Mesendoderm (in vitro differentiated cells): ENCODE measurements at regions not wholly inside any gene's neighbourhood (a gene's known extent, or its start where the extent isn't known, plus 50 kb on each side); places are given as distances from the start of the nearest gene placed in this dataset.

ENCODE experiments used
- DNase-seq: peaks from one replicate; pipeline ENCODE4 v3.0.0; 2013
- H2AK5ac ChIP-seq: 2 replicates; pipeline ENCODE4 v1.6.1; 2013; ENCODE audit warnings: low read length, inconsistent platforms
- H2BK120ac ChIP-seq: 2 replicates; pipeline ENCODE4 v1.6.1; 2013; ENCODE audit warnings: low read depth, mild to moderate bottlenecking, low read length, moderate library complexity, mixed read lengths
- H2BK15ac ChIP-seq: replicated peaks from 2 replicates; pipeline ENCODE4 v1.6.1; 2013; ENCODE audit warnings: low read depth, mild to moderate bottlenecking, moderate library complexity
- H2BK5ac ChIP-seq: 2 replicates; pipeline ENCODE4 v1.6.1; 2013; ENCODE audit warnings: low read length, inconsistent platforms
- H3K18ac ChIP-seq: 2 replicates; pipeline ENCODE4 v1.6.1; 2013; ENCODE audit warnings: mild to moderate bottlenecking, low read length, mixed read lengths
- H3K23ac ChIP-seq: one replicate; pipeline ENCODE4 v1.6.1; 2013; ENCODE audit warnings: low read length
- H3K27ac ChIP-seq: 2 replicates; pipeline ENCODE4 v1.5.1; 2013; ENCODE audit warnings: low read depth, mild to moderate bottlenecking, inconsistent platforms, low read length, moderate library complexity
- H3K27me3 ChIP-seq: 2 replicates; pipeline ENCODE4 v1.6.1; 2013; ENCODE audit warnings: low read length, control low read depth, mild to moderate bottlenecking, inconsistent platforms; ENCODE audit not compliant: insufficient read depth, poor library complexity
- H3K36me3 ChIP-seq: 2 replicates; pipeline ENCODE4 v1.6.1; 2013; ENCODE audit warnings: low read length, inconsistent platforms; ENCODE audit not compliant: control insufficient read depth, insufficient read depth
- H3K4ac ChIP-seq: one replicate; pipeline ENCODE4 v1.6.1; 2013; ENCODE audit warnings: low read depth, mild to moderate bottlenecking, low read length, moderate library complexity
- H3K4me1 ChIP-seq: 2 replicates; pipeline ENCODE4 v1.6.1; 2013; ENCODE audit warnings: low read depth, low read length, inconsistent platforms; ENCODE audit not compliant: control insufficient read depth
- H3K4me2 ChIP-seq: 2 replicates; pipeline ENCODE4 v1.6.1; 2013; ENCODE audit warnings: low read length
- H3K4me3 ChIP-seq: 2 replicates; pipeline ENCODE4 v1.5.1; 2013; ENCODE audit warnings: mild to moderate bottlenecking, low read length
- H3K56ac ChIP-seq: one replicate; pipeline ENCODE4 v1.6.1; 2013; ENCODE audit warnings: low read length
- H3K79me1 ChIP-seq: 2 replicates; pipeline ENCODE4 v1.6.1; 2013; ENCODE audit warnings: low read length, inconsistent platforms
- H3K79me2 ChIP-seq: 2 replicates; pipeline ENCODE4 v1.6.1; 2013; ENCODE audit warnings: mild to moderate bottlenecking, low read length; ENCODE audit not compliant: control insufficient read depth, insufficient read depth
- H3K9ac ChIP-seq: 2 replicates; pipeline ENCODE4 v1.6.1; 2013; ENCODE audit warnings: low read length, inconsistent platforms
- H4K5ac ChIP-seq: one replicate; pipeline ENCODE4 v1.6.1; 2013; ENCODE audit warnings: low read length
- H4K8ac ChIP-seq: one replicate; pipeline ENCODE4 v1.6.1; 2013; ENCODE audit warnings: low read depth, mild to moderate bottlenecking, control low read depth, low read length, moderate library complexity
- WGBS: extraction: QIAGEN DNeasy Blood & Tissue Kit; methylation state at CpG from one replicate; pipeline ENCODE4 v1.1.7; 2013; ENCODE audit warnings: low lambda C conversion rate, missing lambda C conversion rate; ENCODE audit not compliant: insufficient coverage; ENCODE audit errors: extremely low coverage; 5-methylcytosine and 5-hydroxymethylcytosine counted together

DNA sequence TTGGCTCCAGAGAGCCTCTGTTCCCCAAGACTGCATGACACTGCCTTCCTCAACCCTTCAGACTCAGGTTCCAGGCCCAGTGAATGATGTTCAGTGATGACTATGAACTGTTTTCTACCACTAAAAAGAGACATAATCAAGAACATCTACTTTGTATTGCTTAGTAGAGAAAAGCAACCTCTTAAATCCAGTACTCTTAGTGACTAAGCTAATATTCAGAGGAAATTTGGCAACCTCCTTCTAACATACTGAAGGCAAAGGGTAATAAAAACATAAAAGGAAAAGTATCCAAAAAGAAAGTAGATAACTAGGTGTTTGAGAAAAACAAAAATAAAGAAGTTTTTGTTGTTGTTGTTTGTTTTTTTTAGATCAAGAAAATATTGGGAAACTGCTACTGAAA, 153.3 kb upstream of the RUNX1 start:
- no peak overlapping the region for H2AK5ac ChIP-seq
- DNase-seq = no peak
- no peaks in the 10 kb centered on the region for H3K79me1 ChIP-seq
- H3K79me2 ChIP-seq = no peaks in the 10 kb centered on the region
- H3K27me3 ChIP-seq = no peaks in the 10 kb centered on the region
- no peak overlapping the region for H3K4me3 ChIP-seq
- no peak overlapping the region for H2BK5ac ChIP-seq
- no peak overlapping the region for H3K23ac ChIP-seq
- H3K56ac ChIP-seq = no peak overlapping the region
- H3K18ac ChIP-seq = no peak overlapping the region
- no peaks in the 10 kb centered on the region for H3K4me1 ChIP-seq
- H4K5ac ChIP-seq = no peak overlapping the region
- H2BK120ac ChIP-seq = no peak overlapping the region
- H2BK15ac ChIP-seq = no peak overlapping the region
- H3K4ac ChIP-seq = no peak overlapping the region
- no peaks in the 10 kb centered on the region for H3K36me3 ChIP-seq
- no peak overlapping the region for H3K27ac ChIP-seq
- no peak overlapping the region for H3K4me2 ChIP-seq
- no peak overlapping the region for H4K8ac ChIP-seq
- H3K9ac ChIP-seq = no peak overlapping the region

DNA sequence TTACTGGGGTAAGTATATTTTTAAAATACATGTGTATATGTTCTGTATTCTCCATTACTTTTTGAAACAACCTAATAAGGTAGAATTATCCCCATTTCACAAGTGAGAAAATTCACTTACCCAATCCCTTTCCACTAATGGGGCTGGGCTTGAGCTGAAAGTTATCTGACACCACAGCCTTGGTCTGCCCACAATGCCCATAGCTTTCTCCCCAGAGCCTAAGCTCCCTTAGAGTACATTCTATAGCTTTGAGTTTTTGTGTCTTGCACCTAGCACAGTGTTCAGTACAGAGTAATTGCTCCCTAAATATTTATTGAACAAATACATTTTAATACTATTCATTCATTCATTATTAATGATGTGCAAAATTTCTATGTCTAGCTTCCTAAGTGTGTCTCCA, 152.7 kb upstream of the RUNX1 start:
- Histone ChIP-seq H3K36me3 (no peaks in the 10 kb centered on the region), H3K27ac (no peak overlapping the region), H2BK15ac (no peak overlapping the region), H3K27me3 (no peaks in the 10 kb centered on the region), H3K23ac (no peak overlapping the region), H3K18ac (no peak overlapping the region), H3K4me3 (no peak overlapping the region), H3K79me1 (no peaks in the 10 kb centered on the region), H3K4ac (no peak overlapping the region), H2BK5ac (no peak overlapping the region), H3K56ac (no peak overlapping the region), H3K4me1 (no peaks in the 10 kb centered on the region), H2BK120ac (no peak overlapping the region), H4K5ac (no peak overlapping the region), H3K4me2 (no peak overlapping the region), H4K8ac (no peak overlapping the region), H3K9ac (no peak overlapping the region), H2AK5ac (no peak overlapping the region), H3K79me2 (no peaks in the 10 kb centered on the region)
- DNase-seq = no peak

DNA sequence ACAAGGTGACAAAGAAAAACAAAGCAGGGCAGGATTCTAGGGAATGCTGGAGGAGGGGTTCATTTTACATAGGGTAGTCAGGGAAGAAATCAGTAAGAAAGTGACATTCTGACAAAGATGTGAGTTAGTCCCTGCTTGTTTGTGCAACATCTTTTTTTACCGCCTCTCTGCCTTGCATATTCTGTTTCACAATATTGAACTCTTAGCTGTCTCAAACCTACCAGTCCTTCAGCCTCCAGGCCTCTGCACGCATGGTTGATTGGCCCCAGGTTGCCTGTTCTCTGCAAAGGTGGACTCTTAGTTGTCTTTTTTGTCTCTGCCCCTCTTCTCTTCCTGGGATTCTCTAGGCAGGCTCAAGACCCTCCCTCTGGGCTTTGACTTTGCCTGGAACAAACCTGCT, 152.2 kb upstream of the RUNX1 start:
- no peak overlapping the region for H2BK5ac ChIP-seq
- H3K4me3 ChIP-seq = no peak overlapping the region
- DNase-seq = no peak
- no peaks in the 10 kb centered on the region for H3K27me3 ChIP-seq
- no CpG with 5 or more reads among the region's 2 CpGs for WGBS
- H2BK15ac ChIP-seq = no peak overlapping the region
- no peaks in the 10 kb centered on the region for H3K36me3 ChIP-seq
- H3K4me2 ChIP-seq = no peak overlapping the region
- H3K9ac ChIP-seq = no peak overlapping the region
- no peak overlapping the region for H2BK120ac ChIP-seq
- no peak overlapping the region for H3K27ac ChIP-seq
- no peak overlapping the region for H3K4ac ChIP-seq
- H3K4me1 ChIP-seq = no peaks in the 10 kb centered on the region
- H3K56ac ChIP-seq = no peak overlapping the region
- no peak overlapping the region for H2AK5ac ChIP-seq
- H4K5ac ChIP-seq = no peak overlapping the region
- H3K79me2 ChIP-seq = no peaks in the 10 kb centered on the region
- no peak overlapping the region for H3K23ac ChIP-seq
- no peak overlapping the region for H3K18ac ChIP-seq
- no peaks in the 10 kb centered on the region for H3K79me1 ChIP-seq
- no peak overlapping the region for H4K8ac ChIP-seq

DNA sequence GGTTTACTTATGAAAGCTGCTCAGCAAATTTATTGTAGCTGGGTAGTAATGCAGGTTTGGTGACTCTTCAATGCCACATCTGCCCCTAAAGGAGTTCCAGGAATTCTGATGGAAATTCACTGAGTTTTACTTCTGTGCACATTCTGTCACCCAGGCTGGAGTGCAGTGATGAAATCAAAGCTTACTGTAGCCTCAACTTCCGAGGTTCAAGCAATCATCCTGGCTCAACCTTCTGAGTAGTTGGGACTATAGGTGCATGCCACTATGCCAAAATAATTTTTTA, 150.6 kb upstream of the RUNX1 start:
- no peak overlapping the region for H3K4me3 ChIP-seq
- H3K79me1 ChIP-seq = no peaks in the 10 kb centered on the region
- H3K4me1 ChIP-seq = no peaks in the 10 kb centered on the region
- H3K4ac ChIP-seq = no peak overlapping the region
- no peaks in the 10 kb centered on the region for H3K79me2 ChIP-seq
- H3K56ac ChIP-seq = no peak overlapping the region
- H3K23ac ChIP-seq = no peak overlapping the region
- no peak overlapping the region for H3K9ac ChIP-seq
- H3K4me2 ChIP-seq = no peak overlapping the region
- WGBS = no CpG with 5 or more reads among the region's 1 CpG
- no peaks in the 10 kb centered on the region for H3K36me3 ChIP-seq
- no peak overlapping the region for H3K27ac ChIP-seq
- no peak overlapping the region for H4K8ac ChIP-seq
- no peak overlapping the region for H2BK5ac ChIP-seq
- H2AK5ac ChIP-seq = no peak overlapping the region
- no peaks in the 10 kb centered on the region for H3K27me3 ChIP-seq
- no peak overlapping the region for H2BK120ac ChIP-seq
- H2BK15ac ChIP-seq = no peak overlapping the region
- H3K18ac ChIP-seq = no peak overlapping the region
- no peak for DNase-seq
- H4K5ac ChIP-seq = no peak overlapping the region

DNA sequence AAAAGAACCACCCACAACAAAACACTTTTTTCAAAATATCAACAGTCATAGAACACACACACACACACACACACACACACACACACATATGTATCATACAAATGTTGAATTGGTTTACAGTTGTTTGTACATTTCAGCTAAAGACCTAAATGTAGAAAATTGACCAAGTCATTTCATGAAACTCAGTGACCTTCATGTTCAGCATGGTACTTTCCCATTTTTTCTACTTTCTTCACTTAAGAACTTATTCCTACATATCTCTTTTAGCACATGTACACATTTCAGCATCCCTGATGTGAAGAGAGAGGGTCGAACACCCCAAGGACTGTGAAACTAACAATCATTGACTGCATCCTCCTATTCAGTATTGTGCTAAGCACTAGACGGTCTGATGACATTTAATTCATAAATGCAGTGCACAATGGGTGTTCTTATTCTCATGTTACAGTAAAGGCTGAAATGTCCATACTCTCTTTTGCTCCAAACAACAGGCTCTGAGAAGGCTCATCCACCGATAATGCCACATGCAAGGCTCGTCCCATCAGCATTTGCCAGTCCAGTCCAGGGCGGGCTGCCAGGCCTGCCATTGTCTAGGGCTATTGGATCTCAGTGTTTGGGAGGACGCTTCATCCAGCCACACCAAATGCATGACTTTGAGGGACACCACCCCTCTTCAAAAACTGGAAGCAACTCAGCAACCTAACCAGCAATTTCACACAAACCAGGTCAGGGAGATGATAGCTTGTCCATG, 150.1 kb upstream of the RUNX1 start:
- Histone ChIP-seq H3K9ac (no peak overlapping the region), H3K27ac (no peak overlapping the region)
- WGBS = no CpG with 5 or more reads among the region's 6 CpGs

DNA sequence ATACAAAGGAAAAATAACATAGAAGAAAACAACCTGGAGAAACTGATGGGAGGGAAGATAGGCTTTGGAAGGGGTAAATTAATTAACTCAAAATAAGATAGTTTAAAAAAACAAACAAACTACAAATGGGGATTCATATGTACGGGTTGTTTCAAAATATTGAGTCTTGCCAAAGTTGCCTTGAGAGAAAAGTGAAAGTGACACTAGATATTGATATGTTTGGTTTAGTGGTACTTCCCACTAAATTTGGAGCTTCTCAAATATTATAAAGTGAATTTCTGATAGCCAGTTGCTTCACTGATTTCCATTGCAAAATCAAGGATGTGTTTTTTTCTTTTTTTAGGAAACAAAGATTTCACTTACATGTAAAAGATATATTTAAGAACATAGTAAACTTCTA, 149.5 kb upstream of the RUNX1 start:
- no peak overlapping the region for H3K27ac ChIP-seq
- no peak for DNase-seq
- no CpG with 5 or more reads among the region's 1 CpG for WGBS
- no peak overlapping the region for H3K9ac ChIP-seq
- no peaks in the 10 kb centered on the region for H3K79me1 ChIP-seq
- no peak overlapping the region for H3K18ac ChIP-seq
- no peaks in the 10 kb centered on the region for H3K27me3 ChIP-seq
- H4K5ac ChIP-seq = no peak overlapping the region
- no peak overlapping the region for H3K4me2 ChIP-seq
- no peaks in the 10 kb centered on the region for H3K4me1 ChIP-seq
- no peak overlapping the region for H2BK15ac ChIP-seq
- H2BK120ac ChIP-seq = no peak overlapping the region
- no peaks in the 10 kb centered on the region for H3K36me3 ChIP-seq
- H3K4ac ChIP-seq = no peak overlapping the region
- H3K23ac ChIP-seq = no peak overlapping the region
- H3K79me2 ChIP-seq = no peaks in the 10 kb centered on the region
- no peak overlapping the region for H3K4me3 ChIP-seq
- no peak overlapping the region for H2AK5ac ChIP-seq
- no peak overlapping the region for H2BK5ac ChIP-seq
- no peak overlapping the region for H4K8ac ChIP-seq
- no peak overlapping the region for H3K56ac ChIP-seq

More for the DNA sequence above, 150.1 kb upstream of the RUNX1 start:
- Histone ChIP-seq H2BK15ac (no peak overlapping the region), H3K4me3 (no peak overlapping the region), H3K18ac (no peak overlapping the region), H3K56ac (no peak overlapping the region), H2BK5ac (no peak overlapping the region), H3K4me1 (no peaks in the 10 kb centered on the region), H3K36me3 (no peaks in the 10 kb centered on the region), H4K8ac (no peak overlapping the region), H3K79me2 (no peaks in the 10 kb centered on the region), H4K5ac (no peak overlapping the region), H3K4ac (no peak overlapping the region), H2BK120ac (no peak overlapping the region), H3K79me1 (no peaks in the 10 kb centered on the region), H2AK5ac (no peak overlapping the region), H3K27me3 (no peaks in the 10 kb centered on the region), H3K4me2 (no peak overlapping the region), H3K23ac (no peak overlapping the region)
- no peak for DNase-seq
